Omental fat pad (tissue), 3 donors: ENCODE measurements at regions not wholly inside any gene's neighbourhood (a gene's known extent, or its start where the extent isn't known, plus 50 kb on each side); places are given as distances from the start of the nearest gene placed in this dataset.

Experiments used
- ATAC-seq: fragments of 150-250 bp; one replicate; pipeline ENCODE4 v1.9.1; 2016; ENCODE audit warnings: mild to moderate bottlenecking, moderate library complexity; ENCODE audit not compliant: low FRiP score
- DNase-seq: peaks from one replicate; pipeline ENCODE4 v3.0.0-alpha.2; 2019; ENCODE audit warnings: low spot score
- CTCF ChIP-seq, 3 donors: fragments of 450-650 bp; IDR thresholded peaks; one replicate each; pipeline ENCODE4 v1.5.1; 2016 to 2017; ENCODE audit warnings: antibody characterized with exemption in 3 of 3, mild to moderate bottlenecking in 3 of 3, moderate library complexity in 2 of 3

- no peak for ATAC-seq
- no peak for TF ChIP-seq CTCF (IDR thresholded peaks at IDR 0.05)
- no peak for DNase-seq
Observed at GRCh38 chr14:61153431-61153830, 127.7 kb downstream of the TMEM30B start.

- TF ChIP-seq CTCF (IDR thresholded peaks at IDR 0.05), result no peak
- ATAC-seq (peak; percentile 72), DNase-seq (no peak)
Observed at GRCh38 chr14:61152851-61153364, 128.2 kb downstream of the TMEM30B start.

GRCh38 chr14:61151251-61151650, 129.9 kb downstream of the TMEM30B start:
- TF ChIP-seq CTCF (IDR thresholded peaks at IDR 0.05), result no peak
- DNase-seq (no peak), ATAC-seq (no peak)

- DNase-seq (no peak), ATAC-seq (no peak)
- no peak for TF ChIP-seq CTCF (IDR thresholded peaks at IDR 0.05)
Observed at GRCh38 chr14:61150851-61151250, 130.3 kb downstream of the TMEM30B start.

DNA sequence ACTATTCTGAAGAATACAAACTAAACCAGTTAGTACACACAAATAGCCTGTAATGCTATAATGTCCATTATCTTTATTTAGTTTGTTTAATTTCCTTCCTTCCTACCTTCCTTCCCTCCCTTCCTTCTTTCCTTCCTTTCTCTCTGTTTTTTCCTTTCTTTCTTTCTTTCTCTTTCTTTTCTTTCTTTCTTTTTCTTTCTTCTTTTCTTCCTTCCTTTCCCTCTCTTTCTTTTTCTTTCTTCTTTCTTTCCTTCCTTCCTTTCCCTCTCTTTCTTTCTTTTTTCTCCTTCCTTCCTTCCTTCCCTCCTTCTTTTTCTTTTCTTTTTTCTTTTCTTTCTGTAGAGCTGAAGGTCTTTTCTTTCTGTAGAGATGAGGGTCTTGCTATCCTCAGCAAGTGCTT, 131.2 kb downstream of the TMEM30B start:
- no peak for DNase-seq

GRCh38 chr14:61148742-61149350, 132.3 kb downstream of the TMEM30B start:
- DNase-seq (no peak), ATAC-seq (no peak)
- no peak for TF ChIP-seq CTCF (IDR thresholded peaks at IDR 0.05)

More for the DNA sequence above, 131.2 kb downstream of the TMEM30B start:
- no peak for ATAC-seq
- no peak for TF ChIP-seq CTCF (IDR thresholded peaks at IDR 0.05)

DNA sequence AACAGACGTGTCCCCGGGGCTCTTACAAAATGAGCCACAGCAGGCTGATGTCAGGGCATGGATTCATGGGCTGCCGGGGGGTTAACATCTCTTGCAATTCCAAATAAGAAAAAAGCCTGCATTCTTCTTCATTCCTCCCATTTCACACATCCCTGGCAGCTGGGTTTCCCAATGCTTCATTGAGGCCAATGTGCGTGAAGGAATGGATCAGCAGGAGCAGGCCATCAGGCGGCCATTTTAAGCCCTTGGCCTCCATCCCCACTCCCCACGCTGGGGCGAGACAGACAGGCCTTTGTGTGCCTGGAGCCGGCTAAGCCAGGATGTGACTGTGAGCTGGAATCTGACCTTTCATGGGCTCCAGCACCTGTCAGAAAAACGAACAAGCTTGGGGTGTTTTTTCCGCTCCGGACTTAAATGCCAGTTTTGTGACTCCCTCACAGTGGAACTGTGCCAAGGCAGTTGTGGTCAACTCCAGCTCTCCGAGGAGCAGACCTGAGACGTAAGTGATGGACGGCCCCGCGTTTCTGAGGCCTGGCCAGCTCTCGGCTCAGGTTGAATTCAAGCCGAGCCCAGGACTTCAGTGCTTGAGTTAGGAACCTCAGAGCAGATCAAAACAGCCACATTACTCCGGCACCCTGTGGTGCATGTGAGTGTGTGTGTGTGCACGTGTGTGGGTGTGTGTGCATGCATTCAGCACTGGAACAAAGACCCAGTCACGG, 133.1 kb downstream of the TMEM30B start:
- no peak for TF ChIP-seq CTCF (IDR thresholded peaks at IDR 0.05)
- DNase-seq (no peak), ATAC-seq (peak; percentile 53)
